Mesenchymal stem cell (in vitro differentiated cells and primary cell): ENCODE measurements at regions not wholly inside any gene's neighbourhood (a gene's known extent, or its start where the extent isn't known, plus 50 kb on each side); places are given as distances from the start of the nearest gene placed in this dataset.

ENCODE experiments used
- DNase-seq: peaks from one replicate; pipeline ENCODE4 v3.0.0-alpha.2; 2013
- H2AFZ ChIP-seq: one replicate; pipeline ENCODE4 v1.6.1; 2013; ENCODE audit warnings: low read depth, mild to moderate bottlenecking, control low read depth, inconsistent platforms, low read length, moderate library complexity
- H2AK5ac ChIP-seq: 2 replicates; pipeline ENCODE4 v1.6.1; 2013; ENCODE audit warnings: low read length, moderate library complexity, mild to moderate bottlenecking, inconsistent platforms; ENCODE audit not compliant: severe bottlenecking
- H2BK120ac ChIP-seq: one replicate; pipeline ENCODE4 v1.6.1; 2013; ENCODE audit warnings: low read depth, mild to moderate bottlenecking, inconsistent platforms, low read length, moderate library complexity
- H2BK12ac ChIP-seq, 2 experiments: one replicate each; pipeline ENCODE4 v1.6.1; 2013; ENCODE audit warnings: inconsistent platforms in 2 of 2, low read length in 2 of 2, mild to moderate bottlenecking in 2 of 2, moderate library complexity in 2 of 2, control low read depth in 1 of 2
- H2BK15ac ChIP-seq: one replicate; pipeline ENCODE4 v1.6.1; 2013; ENCODE audit warnings: mild to moderate bottlenecking, low read depth, inconsistent platforms; ENCODE audit not compliant: poor library complexity, severe bottlenecking
- H2BK5ac ChIP-seq: 2 replicates; pipeline ENCODE4 v1.6.1; 2013; ENCODE audit warnings: low read depth, mild to moderate bottlenecking, low read length, control low read depth, inconsistent platforms; ENCODE audit not compliant: poor library complexity, severe bottlenecking
- H3K14ac ChIP-seq, 2 experiments: one replicate each; pipeline ENCODE4 v1.6.1; 2013; ENCODE audit warnings: inconsistent platforms in 2 of 2, low read length in 2 of 2, control low read depth in 1 of 2, mild to moderate bottlenecking in 1 of 2, moderate library complexity in 1 of 2
- H3K18ac ChIP-seq, 2 experiments: one replicate each; pipeline ENCODE4 v1.6.1; 2013; ENCODE audit warnings: inconsistent platforms in 2 of 2, low read length in 2 of 2, control low read depth in 1 of 2, low read depth in 1 of 2, mild to moderate bottlenecking in 1 of 2
- H3K23ac ChIP-seq, 2 experiments: one replicate each; pipeline ENCODE4 v1.6.1; 2013; ENCODE audit warnings: inconsistent platforms in 2 of 2, low read length in 2 of 2, mild to moderate bottlenecking in 2 of 2, moderate library complexity in 2 of 2, control low read depth in 1 of 2
- H3K27ac ChIP-seq: 2 replicates; pipeline ENCODE4 v1.5.1; 2013; ENCODE audit warnings: mild to moderate bottlenecking, moderate library complexity, low read length, control low read depth, inconsistent platforms; ENCODE audit not compliant: poor library complexity, severe bottlenecking
- H3K27me3 ChIP-seq, 2 experiments: 2 replicates each; pipeline versions ENCODE4 v1.6.1 to v1.7.0; 2013; ENCODE audit warnings: low read length in 2 of 2, mild to moderate bottlenecking in 2 of 2, moderate library complexity in 2 of 2, control low read depth in 1 of 2, inconsistent platforms in 1 of 2; ENCODE audit not compliant: control insufficient read depth in 1 of 2, insufficient read depth in 1 of 2
- H3K36me3 ChIP-seq, 2 experiments: 2 replicates each; pipeline versions ENCODE4 v1.6.1 to v1.7.0; 2013; ENCODE audit warnings: low read length in 2 of 2, control low read depth in 1 of 2, inconsistent platforms in 1 of 2, low read depth in 1 of 2, mild to moderate bottlenecking in 1 of 2; ENCODE audit not compliant: insufficient read depth in 2 of 2, control insufficient read depth in 1 of 2
- H3K4ac ChIP-seq, 2 experiments: one replicate each; pipeline ENCODE4 v1.6.1; 2013; ENCODE audit warnings: inconsistent platforms in 2 of 2, low read length in 2 of 2, mild to moderate bottlenecking in 2 of 2, moderate library complexity in 2 of 2, control low read depth in 1 of 2, low read depth in 1 of 2
- H3K4me1 ChIP-seq: 2 replicates; pipeline ENCODE4 v1.6.1; 2013; ENCODE audit warnings: low read depth, low read length, control low read depth; ENCODE audit not compliant: control insufficient read depth, insufficient read depth
- H3K4me2 ChIP-seq: 2 replicates; pipeline ENCODE4 v1.6.1; 2013; ENCODE audit warnings: low read length, mild to moderate bottlenecking, inconsistent platforms; ENCODE audit not compliant: poor library complexity, severe bottlenecking
- H3K4me3 ChIP-seq, 2 experiments: 2 replicates each; pipeline versions ENCODE4 v1.5.1 to v1.7.0; 2013; ENCODE audit warnings: low read length in 2 of 2, mild to moderate bottlenecking in 2 of 2, control low read depth in 1 of 2, low read depth in 1 of 2; ENCODE audit not compliant: insufficient read depth in 1 of 2
- H3K79me1 ChIP-seq: replicated peaks from 2 replicates; pipeline ENCODE4 v1.6.1; 2013; ENCODE audit warnings: mild to moderate bottlenecking, control low read depth, low read length, inconsistent platforms; ENCODE audit not compliant: poor library complexity, severe bottlenecking
- H3K9ac ChIP-seq: 2 replicates; pipeline ENCODE4 v1.7.0; 2013; ENCODE audit warnings: mild to moderate bottlenecking, low read length, moderate library complexity
- H3K9me3 ChIP-seq: 2 replicates; pipeline ENCODE4 v1.7.0; 2013; ENCODE audit warnings: mild to moderate bottlenecking, low read length; ENCODE audit not compliant: control insufficient read depth
- H4K8ac ChIP-seq: one replicate; pipeline ENCODE4 v1.6.1; 2013; ENCODE audit warnings: inconsistent platforms, mild to moderate bottlenecking, low read length, moderate library complexity
- H4K91ac ChIP-seq: one replicate; pipeline ENCODE4 v1.6.1; 2013; ENCODE audit warnings: mild to moderate bottlenecking, low read length, inconsistent platforms
- WGBS: methylation state at CpG from one replicate; pipeline ENCODE4 v1.1.7; 2013; ENCODE audit warnings: mixed read lengths; 5-methylcytosine and 5-hydroxymethylcytosine counted together

DNA sequence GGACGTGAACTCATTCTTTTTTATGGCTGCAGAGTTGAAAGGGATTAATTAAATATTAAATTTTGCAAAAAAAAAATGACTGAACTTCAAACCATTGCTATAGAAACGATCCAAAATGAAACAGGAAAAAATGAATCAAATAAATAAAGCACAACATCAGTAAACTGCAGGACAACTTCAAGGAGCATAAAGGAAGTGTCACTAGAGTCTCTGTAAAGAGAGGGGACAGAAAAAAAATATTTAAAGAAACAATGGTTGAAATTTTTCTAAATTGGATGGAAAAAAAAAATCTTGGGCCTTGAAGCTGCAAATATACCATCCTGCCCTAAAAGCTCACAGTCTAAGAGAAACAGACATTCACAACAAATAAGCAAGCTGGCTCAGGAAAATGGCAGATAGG lies 339.3 kb upstream of the INTU start:
- no peak overlapping the region for H4K8ac ChIP-seq
- no peak overlapping the region for H4K91ac ChIP-seq
- H2AK5ac ChIP-seq: no peak overlapping the region
- no peak overlapping the region for H3K18ac ChIP-seq
- no peak overlapping the region for H3K9ac ChIP-seq
- H2BK120ac ChIP-seq: no peak overlapping the region
- H3K9me3 ChIP-seq: peaks cover 17% of the 10 kb centered on the region
- H3K27ac ChIP-seq: no peak overlapping the region
- H2BK12ac ChIP-seq: no peak overlapping the region
- no peaks in the 10 kb centered on the region for H3K79me1 ChIP-seq
- no peak overlapping the region for H3K4ac ChIP-seq
- no peaks in the 10 kb centered on the region for H3K36me3 ChIP-seq
- WGBS: no CpG with 5 or more reads among the region's 2 CpGs
- no peak for DNase-seq
- H2BK5ac ChIP-seq: no peak overlapping the region
- H2BK15ac ChIP-seq: no peak overlapping the region
- H3K4me1 ChIP-seq: no peaks in the 10 kb centered on the region
- no peak overlapping the region for H3K4me3 ChIP-seq
- H3K4me2 ChIP-seq: no peak overlapping the region
- H3K23ac ChIP-seq: no peak overlapping the region
- H2AFZ ChIP-seq: no peak overlapping the region
- no peaks in the 10 kb centered on the region for H3K27me3 ChIP-seq
- H3K14ac ChIP-seq: no peak overlapping the region

DNA sequence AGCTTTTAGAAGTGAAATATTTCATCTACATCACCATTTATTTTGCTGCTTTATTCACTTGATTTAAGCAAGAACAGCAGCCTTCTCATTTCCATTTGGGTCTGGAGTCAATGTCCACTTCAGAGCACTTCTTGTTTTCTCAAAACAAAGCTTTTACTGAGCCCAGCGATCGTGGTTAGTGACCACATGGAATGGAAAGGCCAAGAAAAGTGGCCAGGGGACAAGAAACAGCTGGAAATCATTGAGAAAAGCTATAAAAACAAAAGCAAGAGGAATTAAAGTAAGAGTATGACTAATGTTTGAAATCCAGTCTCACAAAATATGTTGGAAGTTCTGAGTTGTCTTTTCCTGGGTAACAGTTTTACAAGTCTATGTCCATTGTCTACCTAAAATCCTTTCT lies 328.4 kb upstream of the INTU start:
- H4K91ac ChIP-seq: no peak overlapping the region
- no peak overlapping the region for H3K18ac ChIP-seq
- H3K23ac ChIP-seq: no peak overlapping the region
- no peaks in the 10 kb centered on the region for H3K27me3 ChIP-seq
- H3K36me3 ChIP-seq: no peaks in the 10 kb centered on the region
- no peak overlapping the region for H2AK5ac ChIP-seq
- no peak overlapping the region for H3K4me3 ChIP-seq
- H2BK15ac ChIP-seq: no peak overlapping the region
- H2AFZ ChIP-seq: no peak overlapping the region
- no peak overlapping the region for H3K14ac ChIP-seq
- no peak overlapping the region for H3K27ac ChIP-seq
- no peak overlapping the region for H3K4me2 ChIP-seq
- no peak overlapping the region for H2BK120ac ChIP-seq
- no peaks in the 10 kb centered on the region for H3K4me1 ChIP-seq
- peak; percentile 61 for DNase-seq
- H3K9me3 ChIP-seq: peaks cover 18% of the 10 kb centered on the region
- WGBS: 26% methylated on average over 2 of the region's 2 CpGs
- H4K8ac ChIP-seq: no peak overlapping the region
- no peaks in the 10 kb centered on the region for H3K79me1 ChIP-seq
- H3K4ac ChIP-seq: no peak overlapping the region
- no peak overlapping the region for H2BK5ac ChIP-seq
- H2BK12ac ChIP-seq: no peak overlapping the region
- H3K9ac ChIP-seq: peak overlapping the region; percentile 53

DNA sequence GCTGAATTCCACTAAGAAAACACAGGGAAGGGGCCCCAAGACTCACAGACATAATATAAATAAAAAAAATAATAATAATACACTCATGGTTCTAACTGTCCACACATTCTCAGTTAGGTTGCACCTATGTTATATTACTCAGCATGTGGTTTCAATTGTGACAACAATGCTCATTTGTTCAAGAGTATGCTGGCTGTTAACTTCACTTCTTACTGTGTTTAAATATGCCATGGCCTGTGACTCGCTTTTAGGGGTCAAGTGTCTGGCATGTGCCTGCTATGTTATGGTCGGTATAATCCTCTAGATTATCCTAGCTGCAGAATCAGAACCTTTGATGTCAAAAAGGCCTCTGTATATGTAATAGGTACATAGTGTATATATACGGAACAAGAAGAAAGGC lies 324.8 kb upstream of the INTU start:
- Histone ChIP-seq H3K27me3 (no peaks in the 10 kb centered on the region), H3K4me2 (no peak overlapping the region), H3K18ac (no peak overlapping the region), H3K14ac (no peak overlapping the region), H3K9ac (no peak overlapping the region), H3K23ac (no peak overlapping the region), H4K91ac (no peak overlapping the region), H3K4ac (no peak overlapping the region), H4K8ac (no peak overlapping the region), H3K79me1 (no peaks in the 10 kb centered on the region), H2BK120ac (no peak overlapping the region), H3K9me3 (peaks cover 2% of the 10 kb centered on the region), H3K4me3 (no peak overlapping the region), H2AK5ac (no peak overlapping the region), H2BK15ac (no peak overlapping the region), H2AFZ (no peak overlapping the region), H3K4me1 (no peaks in the 10 kb centered on the region), H2BK12ac (no peak overlapping the region), H2BK5ac (no peak overlapping the region), H3K36me3 (no peaks in the 10 kb centered on the region), H3K27ac (no peak overlapping the region)
- peak; percentile 36 for DNase-seq
- WGBS: 77% methylated on average over 2 of the region's 3 CpGs

DNA sequence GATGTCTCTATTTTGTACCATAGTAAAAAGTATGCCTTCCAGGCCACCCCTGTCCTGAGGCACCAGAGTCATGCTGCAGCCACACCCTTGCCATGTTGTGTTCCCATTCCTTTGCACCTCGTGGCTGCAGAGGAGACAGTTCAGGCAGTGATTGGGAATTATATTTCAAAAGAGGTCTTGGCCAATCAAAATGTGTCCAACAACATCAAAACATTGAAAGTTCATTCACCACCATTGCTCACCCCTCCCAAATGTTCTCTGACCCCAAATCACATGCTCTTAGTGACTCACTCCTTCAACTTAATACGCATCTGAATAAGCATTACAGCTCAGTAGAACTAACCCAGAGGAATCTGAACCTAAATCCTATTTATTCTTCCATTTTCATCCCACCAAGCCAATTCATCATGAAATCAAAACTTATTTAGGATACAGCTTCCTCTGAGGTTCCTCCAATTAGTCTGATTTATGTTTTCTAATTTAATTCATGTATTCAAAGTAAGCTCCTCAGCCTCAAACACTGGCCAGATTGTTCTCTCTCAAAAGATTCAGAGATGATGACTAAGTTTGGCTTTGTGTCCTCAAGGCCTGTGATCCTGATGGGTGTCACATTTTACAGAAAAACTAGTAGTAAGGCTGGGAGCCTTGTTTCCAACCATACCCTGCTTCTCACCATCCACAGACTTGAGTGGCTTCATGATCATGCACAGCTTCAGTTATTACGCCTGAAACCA lies 323.2 kb upstream of the INTU start:
- H3K27me3 ChIP-seq: no peaks in the 10 kb centered on the region
- H3K14ac ChIP-seq: no peak overlapping the region
- H3K36me3 ChIP-seq: no peaks in the 10 kb centered on the region
- no peak overlapping the region for H3K4me2 ChIP-seq
- no peak overlapping the region for H2BK5ac ChIP-seq
- WGBS: 83% methylated on average over 3 of the region's 3 CpGs
- H2BK12ac ChIP-seq: no peak overlapping the region
- H2BK15ac ChIP-seq: no peak overlapping the region
- no peak overlapping the region for H2AFZ ChIP-seq
- H3K4me3 ChIP-seq: no peak overlapping the region
- H4K91ac ChIP-seq: no peak overlapping the region
- no peak overlapping the region for H3K18ac ChIP-seq
- no peak overlapping the region for H3K27ac ChIP-seq
- H3K79me1 ChIP-seq: no peaks in the 10 kb centered on the region
- no peak overlapping the region for H4K8ac ChIP-seq
- H3K9me3 ChIP-seq: peaks cover 16% of the 10 kb centered on the region
- no peak overlapping the region for H2AK5ac ChIP-seq
- no peaks in the 10 kb centered on the region for H3K4me1 ChIP-seq
- H3K4ac ChIP-seq: no peak overlapping the region
- peak overlapping the region; percentile 73 for H3K9ac ChIP-seq
- no peak overlapping the region for H2BK120ac ChIP-seq
- DNase-seq: peak; percentile 19
- no peak overlapping the region for H3K23ac ChIP-seq
